ENCODE measurements at regions not wholly inside any gene's neighbourhood (a gene's known extent, or its start where the extent isn't known, plus 50 kb on each side); places are given as distances from the start of the nearest gene placed in this dataset.
A peak's percentile ranks its signal among the peaks of the same experiment; 100 is the strongest.

DNA sequence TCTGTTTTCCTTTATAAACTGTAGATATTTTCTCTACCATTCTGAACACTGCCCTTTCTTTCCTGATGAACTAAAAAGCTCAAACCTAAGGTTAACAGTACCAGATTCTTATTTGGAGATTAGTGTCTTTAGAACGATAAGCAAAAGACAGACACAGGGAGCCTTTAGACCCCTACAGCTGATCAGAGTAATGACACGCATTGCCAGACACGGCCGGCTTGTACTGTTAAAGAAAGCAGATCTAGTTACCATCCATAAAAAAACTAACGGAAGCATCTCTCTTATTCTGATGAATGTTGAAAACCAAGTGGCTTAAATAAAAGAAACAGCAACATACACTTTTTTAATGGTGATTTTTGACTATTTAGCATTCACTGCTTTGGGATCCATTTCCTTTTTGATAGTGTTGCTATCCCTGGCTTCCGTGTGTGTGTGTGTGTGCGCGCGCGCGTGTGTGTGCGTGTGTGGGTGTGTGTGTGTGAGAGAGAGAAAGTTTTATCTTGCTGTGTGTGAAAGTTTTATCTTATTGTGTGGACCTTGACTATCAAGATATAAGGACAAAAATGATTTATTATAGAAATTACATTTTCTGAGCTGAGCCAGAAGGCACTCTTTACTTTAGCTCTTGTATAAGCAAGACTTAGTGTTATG is 95.6 kb upstream of the SLC35B3 start:
- TF ChIP-seq, protein P1, sequence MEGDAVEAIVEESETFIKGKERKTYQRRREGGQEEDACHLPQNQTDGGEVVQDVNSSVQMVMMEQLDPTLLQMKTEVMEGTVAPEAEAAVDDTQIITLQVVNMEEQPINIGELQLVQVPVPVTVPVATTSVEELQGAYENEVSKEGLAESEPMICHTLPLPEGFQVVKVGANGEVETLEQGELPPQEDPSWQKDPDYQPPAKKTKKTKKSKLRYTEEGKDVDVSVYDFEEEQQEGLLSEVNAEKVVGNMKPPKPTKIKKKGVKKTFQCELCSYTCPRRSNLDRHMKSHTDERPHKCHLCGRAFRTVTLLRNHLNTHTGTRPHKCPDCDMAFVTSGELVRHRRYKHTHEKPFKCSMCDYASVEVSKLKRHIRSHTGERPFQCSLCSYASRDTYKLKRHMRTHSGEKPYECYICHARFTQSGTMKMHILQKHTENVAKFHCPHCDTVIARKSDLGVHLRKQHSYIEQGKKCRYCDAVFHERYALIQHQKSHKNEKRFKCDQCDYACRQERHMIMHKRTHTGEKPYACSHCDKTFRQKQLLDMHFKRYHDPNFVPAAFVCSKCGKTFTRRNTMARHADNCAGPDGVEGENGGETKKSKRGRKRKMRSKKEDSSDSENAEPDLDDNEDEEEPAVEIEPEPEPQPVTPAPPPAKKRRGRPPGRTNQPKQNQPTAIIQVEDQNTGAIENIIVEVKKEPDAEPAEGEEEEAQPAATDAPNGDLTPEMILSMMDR (IDR thresholded peaks at IDR 0.05), result peak in 3 of 6 experiments; percentile 11 to 18 (median 12)
- TF ChIP-seq POLR2A (IDR thresholded peaks at IDR 0.05), result no peak
